HG03354 (cell line): ENCODE measurements at regions not wholly inside any gene's neighbourhood (a gene's known extent, or its start where the extent isn't known, plus 50 kb on each side); places are given as distances from the start of the nearest gene placed in this dataset.

Experiments used
- ATAC-seq: cut with Tn5 transposase; IDR thresholded peaks from one replicate; pipeline ENCODE4 v1.9.1; 2021; ENCODE audit warnings: mild to moderate bottlenecking; ENCODE audit not compliant: unreplicated experiment, poor library complexity, severe bottlenecking

GRCh38 chr17:73936908-73937627 lies 266.4 kb upstream of the RPL38 start:
- ATAC-seq: no peak

DNA sequence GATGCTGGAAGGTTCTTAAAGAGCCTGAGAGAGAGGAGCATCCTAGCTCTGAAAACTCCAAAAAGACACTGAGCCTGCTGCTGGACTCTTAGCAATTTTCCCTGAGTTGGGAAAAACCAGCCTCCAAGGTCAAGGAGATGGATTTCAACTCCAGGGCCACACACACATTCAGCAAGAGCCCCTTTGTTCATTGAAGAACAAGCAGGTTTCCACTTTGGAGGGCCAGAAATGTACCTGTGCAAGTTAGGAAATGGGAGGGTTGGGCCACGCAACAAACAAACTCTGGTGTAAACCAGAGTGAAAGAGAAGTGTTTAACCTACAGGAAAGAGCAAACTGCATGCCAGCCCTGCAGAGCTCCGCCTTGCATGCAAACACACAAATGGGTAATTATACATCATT lies 264.8 kb upstream of the RPL38 start:
- ATAC-seq: no peak

GRCh38 chr17:73939806-73940205 lies 263.7 kb upstream of the RPL38 start:
- no peak for ATAC-seq

DNA sequence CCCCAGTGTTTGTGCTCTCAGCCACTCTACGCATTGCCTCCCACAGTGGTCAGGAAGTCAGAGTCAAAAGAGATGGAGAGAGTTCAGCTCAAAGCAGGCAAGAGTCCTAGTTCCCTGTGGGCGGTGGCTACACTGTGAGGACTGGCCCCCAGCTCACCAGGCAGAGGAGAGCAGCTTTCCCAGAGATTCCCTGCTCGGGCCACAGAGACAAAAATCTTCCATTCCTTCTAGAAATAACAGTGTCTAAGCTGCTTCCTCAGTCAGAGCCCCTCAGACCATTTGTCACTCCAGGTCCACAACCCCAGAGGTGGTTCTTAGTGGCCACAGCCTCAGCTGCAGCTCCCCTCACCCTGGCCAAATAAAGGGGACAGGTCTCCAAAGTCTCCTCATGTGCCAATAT lies 263.0 kb upstream of the RPL38 start:
- no peak for ATAC-seq

DNA sequence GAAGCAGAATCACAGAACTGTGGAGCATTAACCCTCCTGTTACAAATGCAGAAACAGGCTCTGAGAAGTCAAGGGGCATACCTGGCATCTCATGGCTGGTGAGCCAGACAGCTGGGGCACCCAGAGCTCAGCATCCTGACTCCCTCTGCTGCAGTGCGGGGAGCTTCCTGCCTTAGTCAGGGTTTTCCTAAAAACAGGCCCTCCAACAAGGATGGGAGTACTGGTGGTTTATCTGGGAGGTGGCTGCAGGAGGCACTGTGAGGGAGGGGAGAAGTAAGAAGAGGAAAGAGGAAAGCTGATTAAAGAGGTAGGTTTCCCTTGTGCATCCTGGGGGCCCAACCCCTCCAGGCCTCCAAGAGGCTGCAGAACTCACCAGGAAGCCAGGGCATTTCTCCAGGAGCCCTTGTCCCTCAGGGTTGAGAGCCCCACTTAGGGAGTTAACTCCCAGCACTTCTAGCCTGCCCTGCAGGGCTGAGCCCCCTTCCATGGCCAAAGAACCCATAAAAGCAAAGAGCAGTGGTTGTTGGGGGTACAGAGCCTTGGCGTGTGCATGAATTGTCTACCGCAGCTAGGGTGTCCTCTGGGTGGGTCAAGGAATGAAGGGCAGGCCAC lies 261.5 kb upstream of the RPL38 start:
- no peak for ATAC-seq

DNA sequence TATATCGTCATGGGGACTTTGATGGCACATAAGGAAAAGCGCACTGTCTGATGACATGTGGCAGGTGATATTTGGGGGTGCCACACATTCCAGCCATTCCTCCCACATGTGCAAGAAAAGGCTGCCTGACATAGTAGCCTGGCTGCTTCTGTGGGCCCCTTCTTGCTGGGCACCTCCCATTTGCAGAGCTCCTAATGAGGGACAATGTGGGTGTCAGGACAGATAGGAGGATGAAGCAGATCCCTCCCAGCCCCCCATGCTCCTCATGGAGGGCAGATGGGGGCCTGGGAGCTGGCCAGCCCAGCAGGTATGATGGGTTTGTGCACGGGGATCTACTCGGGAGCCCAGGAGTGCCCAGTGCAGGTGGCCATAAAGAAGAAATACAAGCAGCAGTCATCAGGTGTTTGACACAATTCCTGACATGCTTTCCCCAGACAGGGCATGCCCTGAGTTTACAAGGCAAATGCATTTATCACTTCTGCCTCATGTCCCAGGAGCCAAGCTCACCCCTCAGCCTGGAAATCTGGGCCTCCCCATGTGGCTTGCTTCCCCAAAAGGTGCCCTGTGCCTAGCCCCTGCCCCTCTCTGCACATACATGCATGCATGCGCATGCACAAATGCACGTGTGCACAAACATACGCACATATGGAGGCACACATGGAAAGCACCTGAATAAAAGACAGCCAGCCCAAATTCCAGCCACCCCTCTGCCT lies 260.6 kb upstream of the RPL38 start:
- no peak for ATAC-seq

DNA sequence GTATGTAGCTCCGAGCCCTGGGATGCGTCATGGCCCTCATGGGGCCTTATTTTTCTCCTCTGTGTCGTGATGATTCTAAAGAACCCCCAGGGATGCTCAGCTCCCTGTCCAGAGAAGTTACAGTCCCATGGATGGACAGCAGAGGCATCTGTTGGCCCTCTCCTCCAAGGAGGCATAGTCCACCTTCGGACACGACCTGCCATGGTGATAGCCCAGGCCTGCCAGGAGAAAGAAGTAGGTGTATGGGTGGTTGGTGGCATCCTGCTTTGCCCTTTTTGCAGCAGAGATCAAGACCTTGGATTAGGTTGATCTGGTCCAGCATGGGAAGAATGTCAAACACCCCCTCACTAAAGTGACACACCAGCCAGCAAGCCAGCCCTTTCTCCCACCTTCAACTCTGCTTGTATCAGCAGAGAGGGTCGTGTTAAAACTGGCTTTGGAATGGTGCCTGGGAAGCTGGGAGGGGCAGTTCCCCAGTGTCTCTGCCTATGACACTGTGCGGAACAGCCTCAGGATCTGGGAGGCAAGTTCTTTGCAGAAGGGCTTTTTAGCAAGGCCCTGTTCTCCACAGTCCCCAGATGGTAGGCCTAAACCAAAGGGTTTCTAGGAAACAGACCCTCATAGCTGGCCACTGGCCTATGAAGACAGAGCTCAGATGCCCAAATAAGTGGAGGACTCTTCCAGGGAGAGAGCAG lies 259.9 kb upstream of the RPL38 start:
- ATAC-seq: no peak

DNA sequence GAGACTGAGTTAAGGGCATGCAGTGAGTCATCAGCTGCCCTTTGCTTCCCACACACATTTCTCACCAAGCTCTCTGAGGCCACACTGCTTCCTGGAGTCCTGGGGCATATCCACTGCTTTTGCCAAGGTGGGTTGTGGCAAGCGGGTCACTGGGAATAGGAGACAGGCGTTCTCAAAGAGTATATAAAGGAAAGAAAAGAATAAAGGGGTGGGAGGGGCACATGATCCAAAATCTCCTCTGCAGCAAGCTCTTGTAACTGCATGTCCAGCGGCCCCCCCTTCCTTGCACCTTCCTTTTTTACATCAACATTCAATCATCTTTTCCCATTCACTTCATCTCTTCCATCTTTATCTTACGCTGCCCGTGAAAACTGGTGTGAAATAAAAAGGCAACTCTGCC lies 259.1 kb upstream of the RPL38 start:
- ATAC-seq: no peak

DNA sequence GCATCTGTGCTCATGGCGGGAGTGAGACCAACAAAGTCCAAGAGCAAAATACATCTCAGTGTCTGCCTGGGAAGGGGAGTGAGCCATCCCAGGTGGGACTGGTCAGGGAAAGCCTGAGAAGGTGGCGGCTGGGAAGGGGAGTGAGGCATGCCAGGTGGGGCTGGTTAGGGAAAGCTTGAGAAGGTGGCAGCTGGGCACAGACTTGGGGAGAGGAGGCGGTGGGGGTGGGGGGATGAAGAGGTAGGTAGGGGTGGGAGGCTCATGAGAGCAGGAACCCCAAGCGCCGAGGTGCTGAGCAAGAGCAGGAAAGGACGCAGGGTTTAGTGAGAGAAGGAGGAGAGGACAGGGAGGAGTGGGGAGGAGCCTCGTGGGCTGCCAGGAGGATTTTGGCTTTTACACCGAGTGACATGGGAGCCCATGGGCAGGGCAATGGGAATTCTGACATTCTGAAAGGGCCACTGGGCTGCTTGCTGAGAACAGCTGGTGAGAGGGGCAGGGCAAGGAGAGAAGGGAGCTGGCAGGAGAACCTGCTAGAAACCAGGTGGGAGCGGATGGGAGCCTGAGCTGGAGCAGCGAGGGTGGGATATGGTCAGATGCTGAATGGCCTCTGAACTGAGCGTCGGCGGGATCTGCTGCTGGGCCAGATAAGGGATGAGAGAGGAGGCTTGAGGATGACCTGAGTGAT lies 256.1 kb upstream of the RPL38 start:
- ATAC-seq: no peak

- ATAC-seq: no peak
These were observed 255.5 kb upstream of the RPL38 start for GRCh38 chr17:73947966-73948355.

DNA sequence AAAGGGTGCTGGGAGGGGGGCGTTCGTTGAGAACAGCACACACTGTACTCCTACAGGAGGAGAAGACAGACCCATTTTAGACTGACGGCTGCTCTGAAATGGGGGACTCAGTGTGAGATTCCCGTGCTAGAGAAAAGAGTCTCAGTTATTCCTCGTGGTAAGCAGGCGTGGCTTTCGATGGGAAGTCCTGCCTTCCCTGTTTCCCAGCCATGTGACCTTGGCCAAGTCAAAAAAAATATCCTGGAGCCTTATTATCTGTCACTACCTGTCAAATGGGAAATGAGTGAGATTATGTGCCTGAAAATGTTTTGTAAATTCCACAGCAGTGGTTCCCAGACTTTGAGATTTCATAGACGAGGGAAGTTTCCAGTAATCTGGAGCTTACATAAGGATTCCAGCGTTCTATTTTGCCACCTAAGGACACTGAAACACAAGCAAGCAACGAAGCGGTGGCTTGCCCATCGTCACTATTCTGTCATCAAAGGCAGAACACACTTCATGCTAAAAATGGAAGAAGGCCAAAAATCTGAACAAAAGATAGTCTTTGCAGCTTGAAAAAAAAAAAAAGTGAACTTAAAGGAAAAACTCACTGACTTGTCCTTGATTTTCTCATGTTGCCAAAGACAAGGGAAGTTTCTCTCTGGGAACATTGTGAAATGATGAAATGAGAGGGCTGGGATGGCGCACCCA lies 253.4 kb upstream of the RPL38 start:
- ATAC-seq: no peak

DNA sequence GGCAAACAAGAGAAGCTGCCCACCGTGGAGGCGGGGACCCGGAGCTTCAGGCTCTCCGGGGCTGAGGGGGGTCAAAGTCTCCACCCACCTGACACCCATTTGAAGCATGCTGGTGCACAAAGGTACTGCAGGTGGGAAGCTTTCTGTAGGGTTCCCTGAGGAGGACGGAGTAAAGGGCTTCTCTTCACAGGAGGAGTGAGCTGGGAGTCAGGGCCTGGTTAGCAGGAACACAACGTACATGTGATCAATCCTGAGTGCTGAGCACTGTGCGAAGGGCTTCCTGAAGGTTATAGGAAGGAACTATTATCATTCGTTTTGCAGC lies 252.9 kb upstream of the RPL38 start:
- ATAC-seq: no peak

- no peak for ATAC-seq
These were observed 251.4 kb upstream of the RPL38 start for GRCh38 chr17:73952082-73952479.

- ATAC-seq: no peak
These were observed 250.8 kb upstream of the RPL38 start for GRCh38 chr17:73952480-73953205.

GRCh38 chr17:73953206-73954033 lies 250.1 kb upstream of the RPL38 start:
- no peak for ATAC-seq

DNA sequence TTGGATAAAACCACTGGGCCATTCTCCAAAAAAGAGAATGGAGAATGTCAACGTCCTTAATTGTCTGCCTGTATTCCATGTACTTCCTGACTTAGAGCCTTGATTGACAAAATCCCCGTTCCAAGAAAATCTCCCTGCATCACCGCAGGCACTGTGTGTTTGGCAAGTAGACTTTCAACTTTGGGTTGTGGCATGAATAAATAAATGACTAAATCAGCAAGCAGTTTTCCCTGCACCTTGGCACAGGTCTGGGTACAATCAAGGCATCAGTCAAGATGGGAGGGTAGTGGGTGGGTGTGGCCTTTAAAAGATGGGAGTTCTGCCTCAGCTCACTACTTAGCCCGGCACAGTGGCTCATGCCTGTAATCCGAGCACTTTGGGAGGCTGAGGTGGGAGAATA lies 248.5 kb upstream of the RPL38 start:
- no peak for ATAC-seq

DNA sequence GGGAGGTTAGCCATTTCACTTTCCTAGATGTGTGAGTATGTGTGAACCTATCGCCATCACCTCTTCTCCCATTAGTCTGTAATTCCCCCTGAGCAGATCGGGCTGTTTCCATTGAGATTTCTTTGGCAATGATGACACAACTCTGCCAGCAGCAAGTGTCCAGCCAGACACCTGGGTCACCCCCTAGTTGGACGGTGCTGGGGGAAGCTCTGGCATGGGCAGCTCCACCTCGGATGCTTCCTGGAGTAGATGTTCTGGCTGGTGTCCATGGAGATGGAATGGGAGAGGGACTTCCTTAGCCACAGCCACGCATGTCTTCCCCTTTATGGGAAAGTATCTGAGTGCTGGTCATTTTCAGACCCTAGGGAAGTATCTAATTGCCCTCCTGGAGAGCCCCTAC lies 247.9 kb upstream of the RPL38 start:
- no peak for ATAC-seq

- ATAC-seq: no peak
These were observed 247.3 kb upstream of the RPL38 start for GRCh38 chr17:73956169-73956568.
